Nephron (organoid): ENCODE measurements at regions not wholly inside any gene's neighbourhood (a gene's known extent, or its start where the extent isn't known, plus 50 kb on each side); places are given as distances from the start of the nearest gene placed in this dataset.
"Not testable (repeated sequence)": the region's sequence is repeated elsewhere in the genome, so short reads cannot be mapped to it uniquely, and the experiment has no call there.

Experiments
- H3K27ac Mint-ChIP-seq, 3 experiments: 2 replicates each; pipeline ENCODE4 v1.8.0; 2020; ENCODE audit warnings: mixed read lengths in 3 of 3, mild to moderate bottlenecking in 2 of 3, moderate library complexity in 1 of 3
- H3K27me3 Mint-ChIP-seq: 2 replicates; pipeline ENCODE4 v1.8.0; 2021; ENCODE audit warnings: low read depth, mild to moderate bottlenecking, moderate library complexity, mixed read lengths
- H3K36me3 Mint-ChIP-seq: 2 replicates; pipeline ENCODE4 v1.8.0; 2020; ENCODE audit warnings: low read depth, mixed read lengths
- H3K4me1 Mint-ChIP-seq: 2 replicates; pipeline ENCODE4 v1.8.0; 2020; ENCODE audit warnings: mixed read lengths
- H3K4me3 Mint-ChIP-seq, 3 experiments: 2 replicates each; pipeline ENCODE4 v1.8.0; 2020; ENCODE audit warnings: mild to moderate bottlenecking in 3 of 3, mixed read lengths in 3 of 3, moderate library complexity in 2 of 3
- H3K9me3 Mint-ChIP-seq: 2 replicates; pipeline ENCODE4 v1.8.0; 2020; ENCODE audit warnings: mixed read lengths
- TF ChIP-seq, protein P1 (sequence below), 3 experiments: fragments of 200-600 bp; sonication (generic); IDR thresholded peaks; one replicate each; pipeline ENCODE4 v1.5.0; 2021; ENCODE audit warnings: antibody characterized with exemption in 3 of 3; ENCODE audit not compliant: unreplicated experiment in 3 of 3

DNA sequence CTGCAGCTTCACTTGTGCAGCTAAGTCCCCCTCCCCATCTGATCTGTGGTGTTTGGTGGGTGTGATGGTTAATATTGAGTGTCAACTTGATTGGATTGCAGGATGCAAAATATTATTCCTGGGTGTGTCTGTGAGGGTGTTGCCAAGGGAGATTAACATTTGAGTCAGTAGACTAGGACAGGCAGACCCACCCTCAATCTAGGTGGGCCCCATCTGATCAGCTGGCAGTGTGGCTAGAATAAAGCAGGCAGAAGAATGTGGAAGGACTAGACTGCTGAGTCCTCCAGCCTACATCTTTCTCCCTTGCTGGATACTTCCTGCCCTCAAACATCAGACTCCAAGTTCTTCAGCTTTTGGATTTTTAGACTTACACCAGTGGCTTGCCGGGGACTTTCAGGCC is 103.5 kb upstream of the BOD1L1 start:
- H3K36me3 Mint-ChIP-seq = no peaks in the 10 kb centered on the region
- H3K4me3 Mint-ChIP-seq = no peak overlapping the region
- TF ChIP-seq, protein P1, sequence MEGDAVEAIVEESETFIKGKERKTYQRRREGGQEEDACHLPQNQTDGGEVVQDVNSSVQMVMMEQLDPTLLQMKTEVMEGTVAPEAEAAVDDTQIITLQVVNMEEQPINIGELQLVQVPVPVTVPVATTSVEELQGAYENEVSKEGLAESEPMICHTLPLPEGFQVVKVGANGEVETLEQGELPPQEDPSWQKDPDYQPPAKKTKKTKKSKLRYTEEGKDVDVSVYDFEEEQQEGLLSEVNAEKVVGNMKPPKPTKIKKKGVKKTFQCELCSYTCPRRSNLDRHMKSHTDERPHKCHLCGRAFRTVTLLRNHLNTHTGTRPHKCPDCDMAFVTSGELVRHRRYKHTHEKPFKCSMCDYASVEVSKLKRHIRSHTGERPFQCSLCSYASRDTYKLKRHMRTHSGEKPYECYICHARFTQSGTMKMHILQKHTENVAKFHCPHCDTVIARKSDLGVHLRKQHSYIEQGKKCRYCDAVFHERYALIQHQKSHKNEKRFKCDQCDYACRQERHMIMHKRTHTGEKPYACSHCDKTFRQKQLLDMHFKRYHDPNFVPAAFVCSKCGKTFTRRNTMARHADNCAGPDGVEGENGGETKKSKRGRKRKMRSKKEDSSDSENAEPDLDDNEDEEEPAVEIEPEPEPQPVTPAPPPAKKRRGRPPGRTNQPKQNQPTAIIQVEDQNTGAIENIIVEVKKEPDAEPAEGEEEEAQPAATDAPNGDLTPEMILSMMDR (IDR thresholded peaks at IDR 0.05; ENCODE audit: unreplicated experiment in 3 of 3) = no peak
- H3K9me3 Mint-ChIP-seq = no peaks in the 10 kb centered on the region
- no peak overlapping the region for H3K27ac Mint-ChIP-seq
- H3K4me1 Mint-ChIP-seq = no peaks in the 10 kb centered on the region
- no peaks in the 10 kb centered on the region for H3K27me3 Mint-ChIP-seq

DNA sequence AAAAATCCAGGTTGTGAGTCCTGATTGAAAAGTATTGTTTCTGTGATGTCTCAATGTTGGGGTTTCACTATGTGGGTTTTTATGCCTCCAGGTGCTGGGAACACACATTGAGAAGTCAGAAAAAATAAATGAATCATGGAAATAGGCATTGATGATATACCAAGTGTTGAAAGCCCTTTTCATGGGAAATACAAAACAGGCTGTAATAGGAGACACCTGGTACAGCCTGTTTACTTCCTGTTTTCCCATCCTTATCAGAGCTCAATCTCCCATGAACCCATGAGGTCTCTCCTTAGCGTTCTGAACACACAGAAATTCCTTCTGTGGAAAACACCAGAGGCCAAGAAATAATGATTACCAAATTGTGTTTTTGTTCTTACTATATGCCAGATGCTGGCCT is 106.3 kb upstream of the BOD1L1 start:
- no peaks in the 10 kb centered on the region for H3K4me1 Mint-ChIP-seq

DNA sequence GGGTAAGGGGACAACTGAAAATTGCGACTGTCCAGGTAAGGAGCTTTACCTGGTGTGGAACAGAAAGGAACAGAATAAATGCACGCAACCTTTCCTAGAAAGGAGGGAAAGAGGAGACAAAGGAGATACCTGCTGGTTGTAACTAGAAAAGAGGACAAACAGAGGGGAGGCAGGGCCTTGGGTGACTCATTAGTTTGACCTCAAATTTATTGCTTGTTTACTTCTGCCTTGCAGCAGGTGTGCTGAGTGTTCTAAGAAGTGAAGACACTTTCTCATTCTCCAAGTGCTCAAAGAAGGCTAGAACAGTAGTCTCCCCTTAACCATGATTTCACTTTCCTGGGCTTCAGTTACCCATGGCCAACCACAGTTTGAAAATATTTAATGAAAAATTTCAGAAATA is 123.1 kb upstream of the BOD1L1 start:
- no peaks in the 10 kb centered on the region for H3K27me3 Mint-ChIP-seq

More for the DNA sequence above, 106.3 kb upstream of the BOD1L1 start:
- H3K27me3 Mint-ChIP-seq = no peaks in the 10 kb centered on the region
- TF ChIP-seq, protein P1 (IDR thresholded peaks at IDR 0.05; ENCODE audit: unreplicated experiment in 3 of 3) = no peak
- no peak overlapping the region for H3K27ac Mint-ChIP-seq
- no peak overlapping the region for H3K4me3 Mint-ChIP-seq
- no peaks in the 10 kb centered on the region for H3K36me3 Mint-ChIP-seq
- H3K9me3 Mint-ChIP-seq = no peaks in the 10 kb centered on the region

DNA sequence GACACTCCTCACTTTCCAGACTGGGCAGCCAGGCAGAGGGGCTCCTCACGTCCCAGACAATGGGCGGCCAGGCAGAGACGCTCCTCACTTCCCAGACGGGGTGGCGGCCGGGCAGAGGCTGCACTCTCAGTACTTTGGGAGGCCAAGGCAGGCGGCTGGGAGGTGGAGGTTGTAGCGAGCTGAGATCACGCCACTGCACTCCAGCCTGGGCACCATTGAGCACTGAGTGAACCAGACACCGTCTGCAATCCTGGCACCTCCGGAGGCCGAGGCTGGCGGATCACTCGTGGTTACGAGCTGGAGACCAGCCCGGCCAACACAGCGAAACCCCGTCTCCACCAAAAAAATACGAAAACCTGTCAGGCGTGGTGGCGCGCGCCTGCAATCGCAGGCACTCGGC is 134.1 kb upstream of the BOD1L1 start:
- not testable (repeated sequence) for H3K36me3 Mint-ChIP-seq, H3K27ac Mint-ChIP-seq, H3K4me3 Mint-ChIP-seq, H3K4me1 Mint-ChIP-seq, H3K27me3 Mint-ChIP-seq
- peaks cover 28% of the 10 kb centered on the region for H3K9me3 Mint-ChIP-seq

More for the DNA sequence above, 123.1 kb upstream of the BOD1L1 start:
- no peaks in the 10 kb centered on the region for H3K4me1 Mint-ChIP-seq
- TF ChIP-seq, protein P1 (IDR thresholded peaks at IDR 0.05; ENCODE audit: unreplicated experiment in 3 of 3) = no peak
- no peaks in the 10 kb centered on the region for H3K36me3 Mint-ChIP-seq
- no peak overlapping the region for H3K4me3 Mint-ChIP-seq
- H3K27ac Mint-ChIP-seq = no peak overlapping the region
- peaks cover under 1% of the 10 kb centered on the region for H3K9me3 Mint-ChIP-seq

DNA sequence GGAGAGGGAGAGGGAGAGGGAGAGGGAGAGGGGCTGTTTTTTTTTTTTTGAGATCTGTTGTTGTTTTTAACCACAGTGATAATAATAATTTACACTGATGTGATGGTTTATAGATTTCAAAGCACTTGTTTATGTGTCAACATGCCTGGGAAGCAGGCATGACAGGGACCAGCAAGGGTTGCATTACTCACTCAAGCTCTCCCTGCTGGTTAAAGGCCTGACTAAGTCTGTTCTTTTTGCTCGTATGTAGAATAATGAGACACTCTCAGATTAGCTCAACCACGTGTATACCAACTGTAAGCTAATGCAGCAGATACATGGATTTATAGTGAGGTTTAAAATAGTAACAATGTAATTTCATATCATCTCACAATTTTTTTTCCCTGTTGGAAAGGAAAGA is 134.6 kb upstream of the BOD1L1 start:
- Mint-ChIP-seq H3K27me3 (no peaks in the 10 kb centered on the region), H3K9me3 (peaks cover 28% of the 10 kb centered on the region), H3K4me3 (no peak overlapping the region), H3K4me1 (no peaks in the 10 kb centered on the region), H3K27ac (no peak overlapping the region), H3K36me3 (no peaks in the 10 kb centered on the region)
- TF ChIP-seq, protein P1 (IDR thresholded peaks at IDR 0.05; ENCODE audit: unreplicated experiment in 3 of 3) = no peak

DNA sequence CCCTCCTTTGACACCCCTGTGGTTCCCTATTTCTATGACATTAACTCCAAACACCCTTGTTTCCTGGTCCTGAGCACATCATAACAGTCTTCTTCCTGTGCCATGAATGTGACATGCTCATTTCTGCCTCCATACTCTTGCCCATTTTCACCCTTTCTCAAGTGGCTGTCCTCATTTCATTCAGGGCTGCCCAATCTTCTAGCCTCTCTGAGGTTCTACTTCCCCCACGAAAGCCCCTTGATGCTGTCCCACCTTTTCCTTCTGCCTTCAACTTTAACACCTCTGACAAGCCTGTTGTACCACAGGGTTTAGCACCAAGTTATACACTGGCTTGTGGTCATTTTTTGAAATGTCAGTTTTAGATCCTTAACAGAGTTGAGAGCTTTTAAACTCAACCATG is 136.2 kb upstream of the BOD1L1 start:
- Mint-ChIP-seq H3K9me3 (peaks cover 26% of the 10 kb centered on the region), H3K4me1 (no peaks in the 10 kb centered on the region), H3K4me3 (no peak overlapping the region), H3K27me3 (no peaks in the 10 kb centered on the region), H3K36me3 (no peaks in the 10 kb centered on the region), H3K27ac (no peak overlapping the region)
- TF ChIP-seq, protein P1 (IDR thresholded peaks at IDR 0.05; ENCODE audit: unreplicated experiment in 3 of 3) = no peak
